Liver (tissue), 3 donors: ENCODE measurements at regions not wholly inside any gene's neighbourhood (a gene's known extent, or its start where the extent isn't known, plus 50 kb on each side); places are given as distances from the start of the nearest gene placed in this dataset.

ENCODE experiments used
- RAD21 ChIP-seq, 2 donors: IDR thresholded peaks; 2 replicates each; pipeline ENCODE4 v1.6.1; 2016; ENCODE audit warnings: antibody characterized with exemption in 2 of 2, mild to moderate bottlenecking in 2 of 2
- YY1 ChIP-seq: IDR thresholded peaks from 2 replicates; pipeline ENCODE4 v1.6.1; 2016; ENCODE audit warnings: antibody characterized with exemption, mild to moderate bottlenecking
- TF ChIP-seq, protein P1 (sequence below): fragments of 150-350 bp; IDR thresholded peaks from 2 replicates; pipeline ENCODE4 v1.5.1; 2017; ENCODE audit warnings: improper control_type of control experiment, low read depth, low read length; ENCODE audit not compliant: missing input control
- TF ChIP-seq, protein P2 (sequence below): IDR thresholded peaks from 2 replicates; pipeline ENCODE4 v1.6.1; 2016; ENCODE audit warnings: antibody characterized with exemption, mild to moderate bottlenecking
- TF ChIP-seq, protein P3 (sequence below): IDR thresholded peaks from 2 replicates; pipeline ENCODE4 v1.6.1; 2016; ENCODE audit warnings: antibody characterized with exemption
- donor health status: healthy.
- donor health status: healthy.

GRCh38 chr5:128693764-128694163 lies 155.7 kb upstream of the FBN2 start:
- no peak for TF ChIP-seq YY1
- TF ChIP-seq, protein P1, sequence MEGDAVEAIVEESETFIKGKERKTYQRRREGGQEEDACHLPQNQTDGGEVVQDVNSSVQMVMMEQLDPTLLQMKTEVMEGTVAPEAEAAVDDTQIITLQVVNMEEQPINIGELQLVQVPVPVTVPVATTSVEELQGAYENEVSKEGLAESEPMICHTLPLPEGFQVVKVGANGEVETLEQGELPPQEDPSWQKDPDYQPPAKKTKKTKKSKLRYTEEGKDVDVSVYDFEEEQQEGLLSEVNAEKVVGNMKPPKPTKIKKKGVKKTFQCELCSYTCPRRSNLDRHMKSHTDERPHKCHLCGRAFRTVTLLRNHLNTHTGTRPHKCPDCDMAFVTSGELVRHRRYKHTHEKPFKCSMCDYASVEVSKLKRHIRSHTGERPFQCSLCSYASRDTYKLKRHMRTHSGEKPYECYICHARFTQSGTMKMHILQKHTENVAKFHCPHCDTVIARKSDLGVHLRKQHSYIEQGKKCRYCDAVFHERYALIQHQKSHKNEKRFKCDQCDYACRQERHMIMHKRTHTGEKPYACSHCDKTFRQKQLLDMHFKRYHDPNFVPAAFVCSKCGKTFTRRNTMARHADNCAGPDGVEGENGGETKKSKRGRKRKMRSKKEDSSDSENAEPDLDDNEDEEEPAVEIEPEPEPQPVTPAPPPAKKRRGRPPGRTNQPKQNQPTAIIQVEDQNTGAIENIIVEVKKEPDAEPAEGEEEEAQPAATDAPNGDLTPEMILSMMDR = no peak
- no peak for TF ChIP-seq RAD21 (IDR thresholded peaks at IDR 0.05)
- TF ChIP-seq, protein P2, sequence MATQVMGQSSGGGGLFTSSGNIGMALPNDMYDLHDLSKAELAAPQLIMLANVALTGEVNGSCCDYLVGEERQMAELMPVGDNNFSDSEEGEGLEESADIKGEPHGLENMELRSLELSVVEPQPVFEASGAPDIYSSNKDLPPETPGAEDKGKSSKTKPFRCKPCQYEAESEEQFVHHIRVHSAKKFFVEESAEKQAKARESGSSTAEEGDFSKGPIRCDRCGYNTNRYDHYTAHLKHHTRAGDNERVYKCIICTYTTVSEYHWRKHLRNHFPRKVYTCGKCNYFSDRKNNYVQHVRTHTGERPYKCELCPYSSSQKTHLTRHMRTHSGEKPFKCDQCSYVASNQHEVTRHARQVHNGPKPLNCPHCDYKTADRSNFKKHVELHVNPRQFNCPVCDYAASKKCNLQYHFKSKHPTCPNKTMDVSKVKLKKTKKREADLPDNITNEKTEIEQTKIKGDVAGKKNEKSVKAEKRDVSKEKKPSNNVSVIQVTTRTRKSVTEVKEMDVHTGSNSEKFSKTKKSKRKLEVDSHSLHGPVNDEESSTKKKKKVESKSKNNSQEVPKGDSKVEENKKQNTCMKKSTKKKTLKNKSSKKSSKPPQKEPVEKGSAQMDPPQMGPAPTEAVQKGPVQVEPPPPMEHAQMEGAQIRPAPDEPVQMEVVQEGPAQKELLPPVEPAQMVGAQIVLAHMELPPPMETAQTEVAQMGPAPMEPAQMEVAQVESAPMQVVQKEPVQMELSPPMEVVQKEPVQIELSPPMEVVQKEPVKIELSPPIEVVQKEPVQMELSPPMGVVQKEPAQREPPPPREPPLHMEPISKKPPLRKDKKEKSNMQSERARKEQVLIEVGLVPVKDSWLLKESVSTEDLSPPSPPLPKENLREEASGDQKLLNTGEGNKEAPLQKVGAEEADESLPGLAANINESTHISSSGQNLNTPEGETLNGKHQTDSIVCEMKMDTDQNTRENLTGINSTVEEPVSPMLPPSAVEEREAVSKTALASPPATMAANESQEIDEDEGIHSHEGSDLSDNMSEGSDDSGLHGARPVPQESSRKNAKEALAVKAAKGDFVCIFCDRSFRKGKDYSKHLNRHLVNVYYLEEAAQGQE = no peak
- TF ChIP-seq, protein P3, sequence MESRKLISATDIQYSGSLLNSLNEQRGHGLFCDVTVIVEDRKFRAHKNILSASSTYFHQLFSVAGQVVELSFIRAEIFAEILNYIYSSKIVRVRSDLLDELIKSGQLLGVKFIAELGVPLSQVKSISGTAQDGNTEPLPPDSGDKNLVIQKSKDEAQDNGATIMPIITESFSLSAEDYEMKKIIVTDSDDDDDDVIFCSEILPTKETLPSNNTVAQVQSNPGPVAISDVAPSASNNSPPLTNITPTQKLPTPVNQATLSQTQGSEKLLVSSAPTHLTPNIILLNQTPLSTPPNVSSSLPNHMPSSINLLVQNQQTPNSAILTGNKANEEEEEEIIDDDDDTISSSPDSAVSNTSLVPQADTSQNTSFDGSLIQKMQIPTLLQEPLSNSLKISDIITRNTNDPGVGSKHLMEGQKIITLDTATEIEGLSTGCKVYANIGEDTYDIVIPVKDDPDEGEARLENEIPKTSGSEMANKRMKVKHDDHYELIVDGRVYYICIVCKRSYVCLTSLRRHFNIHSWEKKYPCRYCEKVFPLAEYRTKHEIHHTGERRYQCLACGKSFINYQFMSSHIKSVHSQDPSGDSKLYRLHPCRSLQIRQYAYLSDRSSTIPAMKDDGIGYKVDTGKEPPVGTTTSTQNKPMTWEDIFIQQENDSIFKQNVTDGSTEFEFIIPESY = no peak
